ENCODE measurements at regions not wholly inside any gene's neighbourhood (a gene's known extent, or its start where the extent isn't known, plus 50 kb on each side); places are given as distances from the start of the nearest gene placed in this dataset.
"Not testable (repeated sequence)": the region's sequence is repeated elsewhere in the genome, so short reads cannot be mapped to it uniquely, and the experiment has no call there.

- not testable (repeated sequence) for DNase-seq (ENCODE audit: low spot score)
Measured at GRCh38 chr5:17034992-17035391, 98.9 kb upstream of the MYO10 start.

- DNase-seq (ENCODE audit: low spot score), result no peak
Measured at GRCh38 chr5:17037751-17038150, 101.7 kb upstream of the MYO10 start.

DNA sequence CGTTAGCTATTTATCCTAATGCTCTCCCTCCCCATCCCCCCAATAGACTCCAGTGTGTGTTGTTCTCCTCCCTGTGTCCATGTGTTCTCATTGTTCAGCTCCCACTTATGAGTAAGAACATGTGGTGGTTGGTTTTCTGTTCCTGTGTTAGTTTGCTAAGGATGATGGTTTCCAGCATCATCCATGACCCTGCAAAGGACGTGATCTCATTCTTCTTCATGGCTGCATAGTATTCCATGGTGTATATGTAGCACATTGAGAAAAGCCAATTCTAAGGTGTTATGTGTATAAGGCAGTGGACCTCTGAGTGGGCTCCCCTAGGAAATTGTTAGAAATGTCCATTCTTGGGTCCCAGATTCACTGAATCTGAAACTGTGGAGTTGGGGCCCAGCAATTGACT, 103.1 kb upstream of the MYO10 start:
- no peak for DNase-seq (ENCODE audit: low spot score)

- DNase-seq (ENCODE audit: low spot score), result no peak
Measured at GRCh38 chr5:17042041-17042440, 106.0 kb upstream of the MYO10 start.

- no peak for DNase-seq (ENCODE audit: low spot score)
Measured at GRCh38 chr5:17046320-17046719, 110.2 kb upstream of the MYO10 start.

DNA sequence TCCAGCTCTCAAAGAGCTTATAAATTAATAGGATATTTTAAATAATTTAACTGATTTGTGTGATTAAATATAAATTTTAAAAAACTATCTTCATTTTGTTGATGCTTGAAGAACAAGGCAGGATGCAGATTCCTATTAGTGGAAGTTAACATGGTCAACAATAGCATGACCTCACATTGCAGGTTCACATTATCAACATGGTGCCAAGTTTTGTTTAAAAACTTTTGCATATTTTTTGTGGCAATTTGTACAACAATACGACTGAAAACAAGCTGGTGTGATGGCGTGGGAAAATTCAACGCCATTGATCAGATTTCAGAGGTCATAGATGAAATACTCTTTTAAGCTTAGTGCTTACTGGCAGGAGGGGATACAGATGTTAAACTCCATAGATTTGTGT, 114.1 kb upstream of the MYO10 start:
- DNase-seq (ENCODE audit: low spot score), result no peak

- DNase-seq (ENCODE audit: low spot score), result no peak
Measured at GRCh38 chr5:17054911-17055310, 118.8 kb upstream of the MYO10 start.

- peak; percentile 18 for DNase-seq (ENCODE audit: low spot score)
Measured at GRCh38 chr5:17056141-17056631, 120.1 kb upstream of the MYO10 start.

DNA sequence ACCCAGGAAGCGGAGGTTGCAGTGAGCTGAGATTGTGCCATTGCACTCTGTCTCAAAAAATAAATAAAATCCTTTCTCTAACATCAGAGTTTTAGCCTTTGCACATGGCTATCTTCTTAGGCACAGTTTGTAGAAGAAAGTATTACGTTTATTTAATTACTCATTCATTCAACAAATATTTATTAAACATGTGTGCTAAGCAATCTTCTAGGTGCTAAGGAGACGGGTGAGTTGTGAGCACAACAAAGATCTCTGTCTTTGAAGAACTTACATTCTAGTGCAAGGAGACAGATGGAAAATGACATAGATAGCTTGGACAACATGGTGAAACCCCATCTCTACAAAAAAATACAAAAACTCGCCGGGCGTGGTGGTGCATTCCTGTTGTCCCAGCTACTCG, 122.3 kb upstream of the MYO10 start:
- no peak for DNase-seq (ENCODE audit: low spot score)

DNA sequence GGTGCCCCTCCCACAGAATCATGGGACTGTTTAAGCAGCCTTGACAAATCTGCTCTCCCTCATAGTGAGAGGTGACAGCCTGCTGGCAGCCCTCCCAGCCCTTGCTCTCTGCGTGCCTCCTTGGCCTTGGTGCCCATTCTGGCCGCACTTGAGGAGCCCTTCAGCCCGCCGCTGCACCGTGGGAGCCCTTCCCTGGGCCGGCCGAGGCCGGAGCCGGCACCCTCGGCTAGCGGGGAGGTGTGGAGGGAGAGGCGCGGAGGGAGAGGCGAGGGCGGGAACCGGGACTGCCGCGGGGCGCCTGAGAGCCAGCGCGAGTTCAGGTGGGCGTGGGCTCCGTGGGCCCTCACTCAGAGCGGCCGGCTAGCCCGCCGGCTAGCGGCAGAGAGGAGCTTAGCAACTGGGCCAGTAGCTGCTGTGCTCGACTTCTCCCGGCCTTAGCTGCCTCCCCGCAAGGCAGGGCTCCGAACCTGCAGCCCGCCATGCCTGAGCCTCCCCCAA, 125.9 kb upstream of the MYO10 start:
- DNase-seq (ENCODE audit: low spot score), result no peak

- not testable (repeated sequence) for DNase-seq (ENCODE audit: low spot score)
Measured at GRCh38 chr5:17062741-17063140, 126.7 kb upstream of the MYO10 start.

GRCh38 chr5:17064241-17064640, 128.2 kb upstream of the MYO10 start:
- DNase-seq (ENCODE audit: low spot score), result no peak

GRCh38 chr5:17065458-17065857, 129.4 kb upstream of the MYO10 start:
- no peak for DNase-seq (ENCODE audit: low spot score)

DNA sequence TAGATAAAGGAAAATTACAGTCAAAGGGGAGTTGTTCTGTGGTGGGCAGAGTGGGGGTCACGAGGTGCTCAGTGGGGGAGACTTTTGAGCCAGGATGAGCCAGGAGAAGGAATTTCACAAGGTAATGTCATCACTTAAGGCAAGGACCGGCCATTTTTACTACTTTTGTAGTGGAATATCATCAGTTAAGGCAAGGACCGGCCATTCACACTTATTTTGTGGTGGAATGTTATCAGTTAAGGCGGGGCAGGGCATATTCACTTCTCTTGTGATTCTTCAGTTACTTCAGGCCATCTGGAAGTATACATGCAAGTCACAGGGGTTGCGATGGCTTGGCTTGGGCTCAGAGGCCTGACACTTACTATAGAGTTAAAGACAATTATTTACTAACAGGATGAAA, 129.9 kb upstream of the MYO10 start:
- not testable (repeated sequence) for DNase-seq (ENCODE audit: low spot score)

DNA sequence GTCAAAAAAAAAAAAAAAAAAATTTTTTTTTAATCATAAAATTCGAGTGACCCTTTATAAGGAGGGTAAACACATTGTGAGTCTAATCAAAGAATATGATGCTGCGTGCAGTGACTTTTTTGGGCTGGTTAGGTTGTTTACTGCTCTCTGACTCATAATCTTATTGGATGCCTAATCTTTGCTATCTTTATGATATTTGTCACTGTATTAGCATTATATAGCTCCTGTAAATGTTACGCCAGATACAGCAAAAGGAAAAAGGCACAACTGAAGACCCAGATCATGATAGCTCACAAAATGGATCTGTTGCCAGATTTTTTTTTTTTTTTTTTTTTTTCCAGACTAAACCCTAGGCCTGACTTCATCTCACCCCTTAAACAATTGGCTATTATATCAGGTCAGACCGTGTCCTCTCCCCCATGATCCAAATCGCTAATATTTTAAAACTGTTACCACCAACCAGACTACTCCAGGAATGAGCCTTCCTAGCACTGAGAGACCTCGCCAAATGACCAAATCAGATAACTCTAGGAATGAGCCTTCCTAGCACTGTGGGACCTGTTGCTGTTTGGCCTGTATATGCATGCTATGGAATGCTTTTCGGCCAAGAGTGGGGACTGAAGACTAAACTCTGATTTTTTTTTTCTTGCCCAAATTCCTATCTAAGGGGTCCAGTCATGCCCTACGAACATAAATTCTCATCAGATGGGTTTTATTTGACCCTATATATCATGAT, 131.7 kb upstream of the MYO10 start:
- DNase-seq (ENCODE audit: low spot score), result no peak

- no peak for DNase-seq (ENCODE audit: low spot score)
Measured at GRCh38 chr5:17069995-17070511, 134.0 kb upstream of the MYO10 start.

- DNase-seq (ENCODE audit: low spot score), result no peak
Measured at GRCh38 chr5:17070647-17071046, 134.6 kb upstream of the MYO10 start.

DNA sequence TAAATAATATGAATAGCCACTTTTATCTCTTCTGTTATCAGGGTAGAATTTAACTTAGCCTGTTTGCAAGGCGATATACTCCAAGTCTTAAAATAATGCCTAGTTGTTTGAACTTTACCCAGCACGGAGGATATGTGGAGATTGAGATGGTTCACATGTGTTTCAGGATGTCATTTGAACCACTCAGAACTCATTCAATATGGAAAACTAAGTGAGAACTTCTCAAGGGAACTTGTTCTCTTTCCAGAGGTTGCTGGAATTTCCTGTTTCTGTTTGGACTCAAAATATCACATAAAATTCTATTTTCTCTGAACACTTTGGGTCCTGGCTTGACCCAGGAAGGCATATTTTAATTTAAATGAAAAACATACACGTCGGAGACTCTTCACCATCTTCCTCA, 139.1 kb upstream of the MYO10 start:
- no peak for DNase-seq (ENCODE audit: low spot score)

- no peak for DNase-seq (ENCODE audit: low spot score)
Measured at GRCh38 chr5:17076272-17076671, 140.2 kb upstream of the MYO10 start.

DNA sequence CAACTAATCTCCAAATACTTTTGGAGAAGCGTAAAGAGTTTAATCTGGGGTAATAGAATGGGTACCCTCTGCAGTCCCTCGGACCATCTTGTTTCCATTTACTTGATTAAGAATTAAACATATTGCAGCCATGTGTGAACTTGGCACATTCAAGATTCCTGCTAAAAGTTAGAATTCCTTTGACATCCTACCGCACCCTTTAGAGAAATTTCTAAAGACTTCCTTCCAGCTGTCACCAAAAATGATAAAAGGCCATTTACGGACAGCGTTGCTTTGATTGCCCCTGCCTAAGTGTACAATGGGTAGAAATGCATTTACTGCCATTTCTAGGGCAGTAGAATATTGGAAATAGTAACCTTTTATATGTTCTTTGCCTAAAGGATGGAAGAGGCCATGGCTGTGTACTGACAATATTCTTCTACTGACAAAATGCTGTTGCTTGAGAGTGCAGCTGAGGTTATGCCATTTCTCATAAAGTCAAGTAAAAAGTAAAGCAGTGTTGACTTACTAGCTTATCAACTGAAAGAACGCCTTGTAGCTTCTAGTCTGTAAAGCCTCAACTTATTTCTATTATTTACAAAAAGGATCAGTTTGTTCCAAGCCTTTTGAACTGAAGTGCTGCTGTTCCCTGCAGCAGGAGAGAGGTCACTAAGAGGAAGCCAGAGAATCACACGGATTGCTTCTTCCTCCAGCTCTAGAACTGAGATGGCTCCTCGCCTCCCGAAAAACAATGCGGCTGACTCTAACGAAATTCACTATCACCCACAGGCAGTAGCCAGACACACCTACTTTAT, 139.8 kb upstream of the BASP1 start:
- DNase-seq (ENCODE audit: low spot score), result no peak

- no peak for DNase-seq (ENCODE audit: low spot score)
Measured at GRCh38 chr5:17079562-17079961, 137.9 kb upstream of the BASP1 start.

DNA sequence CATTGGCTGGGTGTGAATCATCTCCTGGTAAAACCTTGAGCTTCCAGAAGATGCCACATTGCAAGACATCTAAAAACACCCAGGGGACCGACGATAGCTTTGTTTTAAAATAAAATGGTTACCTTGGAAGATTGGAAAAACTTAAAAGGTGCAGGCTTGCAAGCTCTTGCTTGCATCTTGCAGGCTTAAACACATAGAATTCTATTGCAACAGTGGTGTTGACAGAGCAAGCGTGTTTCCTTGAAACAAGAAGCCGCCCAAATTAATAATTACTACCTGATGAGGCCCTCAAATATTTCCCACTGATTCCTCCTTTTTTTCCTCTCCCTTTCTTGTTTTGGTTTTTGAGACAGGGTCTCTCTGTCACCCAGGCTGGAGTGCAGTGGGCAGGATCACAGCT, 137.1 kb upstream of the BASP1 start:
- no peak for DNase-seq (ENCODE audit: low spot score)

DNA sequence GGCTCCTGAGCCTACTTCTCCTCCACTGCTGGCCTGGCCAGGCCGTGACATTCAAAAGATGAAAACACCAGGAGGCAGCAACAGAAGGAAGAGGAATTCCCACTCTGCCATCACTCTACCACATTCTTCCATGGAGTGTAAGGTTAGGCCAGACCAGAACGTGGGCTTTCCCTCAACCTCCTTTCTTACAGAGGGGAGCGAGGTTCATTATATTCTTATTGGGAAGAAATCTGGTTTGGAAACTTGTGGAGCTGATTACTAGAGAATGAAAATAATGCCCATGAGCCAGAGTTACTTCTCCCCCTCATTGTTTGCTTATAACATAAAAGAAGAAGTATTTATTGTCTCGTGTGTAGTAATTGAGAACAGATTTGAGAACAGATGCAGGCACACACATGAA, 136.3 kb upstream of the BASP1 start:
- no peak for DNase-seq (ENCODE audit: low spot score)

Measured in putamen (tissue), 1 donor.